ENCODE measurements at regions not wholly inside any gene's neighbourhood (a gene's known extent, or its start where the extent isn't known, plus 50 kb on each side); places are given as distances from the start of the nearest gene placed in this dataset.

GRCh38 chr13:51518827-51519226 lies 65.4 kb upstream of the WDFY2 start:
- H3K27me3 Mint-ChIP-seq: no peaks in the 10 kb centered on the region
- peak overlapping the region; percentile 12 for H3K27ac Mint-ChIP-seq
- H3K9me3 Mint-ChIP-seq: no peaks in the 10 kb centered on the region
- DNase-seq (peak; percentile 55), ATAC-seq (peak; percentile 94)
- intact Hi-C loops (cut with micrococcal nuclease): no loop called here
- CTCF ChIA-PET: no interaction called here
- POLR2A ChIA-PET: no interaction called here
- no peak overlapping the region for H3K4me3 Mint-ChIP-seq
- H3K4me1 Mint-ChIP-seq (ENCODE audit: low read depth): peaks cover 19% of the 10 kb centered on the region
- TF ChIP-seq CTCF (IDR thresholded peaks at IDR 0.05): no peak
- no peaks in the 10 kb centered on the region for H3K36me3 Mint-ChIP-seq (ENCODE audit: low read depth)

GRCh38 chr13:51519771-51520216 lies 64.5 kb upstream of the WDFY2 start:
- Mint-ChIP-seq H3K4me1 (ENCODE audit: low read depth) (peaks cover 19% of the 10 kb centered on the region), H3K9me3 (no peaks in the 10 kb centered on the region), H3K36me3 (ENCODE audit: low read depth) (no peaks in the 10 kb centered on the region), H3K27me3 (no peaks in the 10 kb centered on the region), H3K27ac (no peak overlapping the region), H3K4me3 (no peak overlapping the region)
- no peak for ATAC-seq
- TF ChIP-seq CTCF (IDR thresholded peaks at IDR 0.05): no peak
- intact Hi-C loops (cut with micrococcal nuclease): no loop called here
- ChIA-PET CTCF (no interaction called here), POLR2A (interaction anchor here (1.5 kb wide), 1 partner anchor 17 kb away, joined by 3 read pairs; no protein-coding TSS in a partner anchor)
- no peak for DNase-seq

- no peak for TF ChIP-seq CTCF (IDR thresholded peaks at IDR 0.05)
- no peak overlapping the region for H3K4me3 Mint-ChIP-seq
- H3K4me1 Mint-ChIP-seq (ENCODE audit: low read depth): peaks cover 19% of the 10 kb centered on the region
- ATAC-seq (no peak), DNase-seq (peak; percentile 18)
- intact Hi-C loops (cut with micrococcal nuclease): no loop called here
- no peak overlapping the region for H3K27ac Mint-ChIP-seq
- POLR2A ChIA-PET: interaction anchor here (0.9 to 1.5 kb wide), 2 partner anchors 18 to 68 kb away, joined by 3 to 4 read pairs; partner anchors contain the start of gene INTS6
- CTCF ChIA-PET: no interaction called here
- H3K9me3 Mint-ChIP-seq: no peaks in the 10 kb centered on the region
- H3K36me3 Mint-ChIP-seq (ENCODE audit: low read depth): no peaks in the 10 kb centered on the region
- no peaks in the 10 kb centered on the region for H3K27me3 Mint-ChIP-seq
Measured at GRCh38 chr13:51520524-51520923, 63.7 kb upstream of the WDFY2 start.

GRCh38 chr13:51523082-51523518 lies 61.2 kb upstream of the WDFY2 start:
- Mint-ChIP-seq H3K27me3 (no peaks in the 10 kb centered on the region), H3K4me3 (no peak overlapping the region), H3K36me3 (ENCODE audit: low read depth) (no peaks in the 10 kb centered on the region), H3K9me3 (no peaks in the 10 kb centered on the region), H3K27ac (peak overlapping the region; percentile 40), H3K4me1 (ENCODE audit: low read depth) (peaks cover 18% of the 10 kb centered on the region)
- TF ChIP-seq CTCF (IDR thresholded peaks at IDR 0.05): no peak
- peak; percentile 34 for ATAC-seq
- ChIA-PET POLR2A (no interaction called here), CTCF (no interaction called here)
- peak; percentile 52 for DNase-seq
- intact Hi-C loops (cut with micrococcal nuclease): no loop called here

GRCh38 chr13:51524312-51524711 lies 60.0 kb upstream of the WDFY2 start:
- DNase-seq (no peak), ATAC-seq (no peak)
- ChIA-PET CTCF (no interaction called here), POLR2A (no interaction called here)
- intact Hi-C loops (cut with micrococcal nuclease): no loop called here
- Mint-ChIP-seq H3K27ac (no peak overlapping the region), H3K4me3 (no peak overlapping the region), H3K36me3 (ENCODE audit: low read depth) (no peaks in the 10 kb centered on the region), H3K4me1 (ENCODE audit: low read depth) (peaks cover 9% of the 10 kb centered on the region), H3K9me3 (no peaks in the 10 kb centered on the region), H3K27me3 (no peaks in the 10 kb centered on the region)
- no peak for TF ChIP-seq CTCF (IDR thresholded peaks at IDR 0.05)
